NOMO-1 treated with dmso at 0.1 percent for 144 hours (cell line): ENCODE measurements at regions not wholly inside any gene's neighbourhood (a gene's known extent, or its start where the extent isn't known, plus 50 kb on each side); places are given as distances from the start of the nearest gene placed in this dataset.
"Not testable (repeated sequence)": the region's sequence is repeated elsewhere in the genome, so short reads cannot be mapped to it uniquely, and the experiment has no call there.

Experiments used
- DNase-seq: peaks from one replicate; lab custom pipeline; 2025; ENCODE audit not compliant: unreplicated experiment; lab: John Stamatoyannopoulos, UW

GRCh38 chr6:74333406-74333805 is 637.4 kb downstream of the CD109 start:
- DNase-seq = no peak

GRCh38 chr6:74320715-74321114 is 624.7 kb downstream of the CD109 start:
- no peak for DNase-seq

- no peak for DNase-seq
These were observed 624.1 kb downstream of the CD109 start for GRCh38 chr6:74320074-74320473.

- no peak for DNase-seq
These were observed 623.3 kb downstream of the CD109 start for GRCh38 chr6:74319292-74319691.

- DNase-seq = no peak
These were observed 622.7 kb downstream of the CD109 start for GRCh38 chr6:74318738-74319137.

- DNase-seq = no peak
These were observed 616.1 kb downstream of the CD109 start for GRCh38 chr6:74312081-74312480.

- DNase-seq = no peak
These were observed 615.4 kb downstream of the CD109 start for GRCh38 chr6:74311431-74311830.

GRCh38 chr6:74289884-74290283 is 593.9 kb downstream of the CD109 start:
- DNase-seq = no peak

- no peak for DNase-seq
These were observed 591.9 kb downstream of the CD109 start for GRCh38 chr6:74287932-74288331.

- DNase-seq = no peak
These were observed 591.4 kb downstream of the CD109 start for GRCh38 chr6:74287441-74287840.

- DNase-seq = no peak
These were observed 588.3 kb downstream of the CD109 start for GRCh38 chr6:74284284-74284683.

- no peak for DNase-seq
These were observed 587.5 kb downstream of the CD109 start for GRCh38 chr6:74283532-74283931.

GRCh38 chr6:74282143-74282689 is 586.2 kb downstream of the CD109 start:
- DNase-seq = no peak

GRCh38 chr6:74280130-74280692 is 584.2 kb downstream of the CD109 start:
- DNase-seq = no peak

- no peak for DNase-seq
These were observed 581.8 kb downstream of the CD109 start for GRCh38 chr6:74277777-74278186.

- no peak for DNase-seq
These were observed 577.5 kb downstream of the CD109 start for GRCh38 chr6:74273541-74273940.

- no peak for DNase-seq
These were observed 573.5 kb downstream of the CD109 start for GRCh38 chr6:74269600-74269858.

GRCh38 chr6:74268815-74269599 is 573.0 kb downstream of the CD109 start:
- DNase-seq = no peak

GRCh38 chr6:74259981-74260380 is 564.0 kb downstream of the CD109 start:
- no peak for DNase-seq

GRCh38 chr6:74256781-74257180 is 560.8 kb downstream of the CD109 start:
- no peak for DNase-seq

- DNase-seq = no peak
These were observed 560.4 kb downstream of the CD109 start for GRCh38 chr6:74256381-74256780.

GRCh38 chr6:74255007-74255406 is 559.0 kb downstream of the CD109 start:
- DNase-seq = not testable (repeated sequence)

- not testable (repeated sequence) for DNase-seq
These were observed 558.1 kb downstream of the CD109 start for GRCh38 chr6:74254147-74254546.
